ENCODE measurements at regions not wholly inside any gene's neighbourhood (a gene's known extent, or its start where the extent isn't known, plus 50 kb on each side); places are given as distances from the start of the nearest gene placed in this dataset.

DNA sequence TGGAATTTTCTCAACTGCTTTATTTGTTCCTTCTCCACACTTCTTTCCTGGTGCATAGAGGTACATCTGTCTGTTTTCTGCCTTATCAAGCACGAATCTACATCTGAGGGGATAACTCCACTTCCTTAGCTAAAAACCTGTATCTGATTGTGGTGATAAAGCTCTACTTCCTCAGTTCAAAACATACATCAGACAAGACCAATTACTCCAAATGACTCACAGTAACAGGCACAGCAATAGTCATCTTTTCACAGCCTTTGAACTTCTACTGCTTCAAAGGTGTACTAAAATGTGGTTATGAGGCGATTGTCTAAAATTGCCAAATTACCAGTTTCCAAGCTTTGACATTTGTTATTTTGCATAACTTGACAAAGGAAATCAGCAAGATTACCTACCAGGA, 803.6 kb upstream of the ZEB2 start:
- TF ChIP-seq CTCF (IDR thresholded peaks at IDR 0.05; ENCODE audit: insufficient read depth, low read length): no peak
- TF ChIP-seq GABPA (IDR thresholded peaks at IDR 0.05; ENCODE audit: low read depth): no peak
- no peak for TF ChIP-seq POLR2AphosphoS5 (IDR thresholded peaks at IDR 0.05; ENCODE audit: low read depth)
- TF ChIP-seq REST (IDR thresholded peaks at IDR 0.05; ENCODE audit: insufficient replicate concordance, low read depth): no peak

Measured in HL-60 (cell line).